ENCODE measurements at regions not wholly inside any gene's neighbourhood (a gene's known extent, or its start where the extent isn't known, plus 50 kb on each side); places are given as distances from the start of the nearest gene placed in this dataset.

- Mint-ChIP-seq H3K9me3 (ENCODE audit: unreplicated experiment) (no peaks in the 10 kb centered on the region), H3K4me3 (ENCODE audit: unreplicated experiment) (no peak overlapping the region), H3K4me1 (ENCODE audit: unreplicated experiment) (peaks cover 64% of the 10 kb centered on the region), H3K36me3 (ENCODE audit: unreplicated experiment) (no peaks in the 10 kb centered on the region), H3K27ac (ENCODE audit: unreplicated experiment) (no peak overlapping the region), H3K27me3 (ENCODE audit: unreplicated experiment) (no peaks in the 10 kb centered on the region)
- DNase-seq (ENCODE audit: extremely low spot score, unreplicated experiment): no peak
- TF ChIP-seq CTCF (IDR thresholded peaks at IDR 0.05): no peak
These were observed 252.5 kb upstream of the SIX2 start for GRCh38 chr2:45261746-45262145.

- Mint-ChIP-seq H3K27ac (ENCODE audit: unreplicated experiment) (no peak overlapping the region), H3K4me3 (ENCODE audit: unreplicated experiment) (no peak overlapping the region), H3K36me3 (ENCODE audit: unreplicated experiment) (no peaks in the 10 kb centered on the region), H3K4me1 (ENCODE audit: unreplicated experiment) (peaks cover 72% of the 10 kb centered on the region), H3K9me3 (ENCODE audit: unreplicated experiment) (no peaks in the 10 kb centered on the region), H3K27me3 (ENCODE audit: unreplicated experiment) (no peaks in the 10 kb centered on the region)
- no peak for TF ChIP-seq CTCF (IDR thresholded peaks at IDR 0.05)
- no peak for DNase-seq (ENCODE audit: extremely low spot score, unreplicated experiment)
These were observed 251.7 kb upstream of the SIX2 start for GRCh38 chr2:45260946-45261345.

- peaks cover 81% of the 10 kb centered on the region for H3K4me1 Mint-ChIP-seq (ENCODE audit: unreplicated experiment)
- no peaks in the 10 kb centered on the region for H3K27me3 Mint-ChIP-seq (ENCODE audit: unreplicated experiment)
- H3K36me3 Mint-ChIP-seq (ENCODE audit: unreplicated experiment): no peaks in the 10 kb centered on the region
- no peak for DNase-seq (ENCODE audit: extremely low spot score, unreplicated experiment)
- no peaks in the 10 kb centered on the region for H3K9me3 Mint-ChIP-seq (ENCODE audit: unreplicated experiment)
- H3K4me3 Mint-ChIP-seq (ENCODE audit: unreplicated experiment): no peak overlapping the region
- no peak for TF ChIP-seq CTCF (IDR thresholded peaks at IDR 0.05)
- peak overlapping the region; percentile 92 for H3K27ac Mint-ChIP-seq (ENCODE audit: unreplicated experiment)
These were observed 250.4 kb upstream of the SIX2 start for GRCh38 chr2:45259547-45260160.

GRCh38 chr2:45259138-45259537 is 249.9 kb upstream of the SIX2 start:
- DNase-seq (ENCODE audit: extremely low spot score, unreplicated experiment): no peak
- Mint-ChIP-seq H3K4me1 (ENCODE audit: unreplicated experiment) (peaks cover 85% of the 10 kb centered on the region), H3K9me3 (ENCODE audit: unreplicated experiment) (no peaks in the 10 kb centered on the region), H3K27ac (ENCODE audit: unreplicated experiment) (peak overlapping the region; percentile 92), H3K4me3 (ENCODE audit: unreplicated experiment) (no peak overlapping the region), H3K27me3 (ENCODE audit: unreplicated experiment) (no peaks in the 10 kb centered on the region), H3K36me3 (ENCODE audit: unreplicated experiment) (no peaks in the 10 kb centered on the region)
- no peak for TF ChIP-seq CTCF (IDR thresholded peaks at IDR 0.05)

- H3K27me3 Mint-ChIP-seq (ENCODE audit: unreplicated experiment): no peaks in the 10 kb centered on the region
- no peaks in the 10 kb centered on the region for H3K36me3 Mint-ChIP-seq (ENCODE audit: unreplicated experiment)
- peaks cover 90% of the 10 kb centered on the region for H3K4me1 Mint-ChIP-seq (ENCODE audit: unreplicated experiment)
- TF ChIP-seq CTCF (IDR thresholded peaks at IDR 0.05): no peak
- no peak for DNase-seq (ENCODE audit: extremely low spot score, unreplicated experiment)
- H3K4me3 Mint-ChIP-seq (ENCODE audit: unreplicated experiment): no peak overlapping the region
- no peaks in the 10 kb centered on the region for H3K9me3 Mint-ChIP-seq (ENCODE audit: unreplicated experiment)
- peak overlapping the region; percentile 92 for H3K27ac Mint-ChIP-seq (ENCODE audit: unreplicated experiment)
These were observed 249.1 kb upstream of the SIX2 start for GRCh38 chr2:45258311-45258710.

Data from osteocyte (in vitro differentiated cells).